ENCODE measurements at regions not wholly inside any gene's neighbourhood (a gene's known extent, or its start where the extent isn't known, plus 50 kb on each side); places are given as distances from the start of the nearest gene placed in this dataset.

DNA sequence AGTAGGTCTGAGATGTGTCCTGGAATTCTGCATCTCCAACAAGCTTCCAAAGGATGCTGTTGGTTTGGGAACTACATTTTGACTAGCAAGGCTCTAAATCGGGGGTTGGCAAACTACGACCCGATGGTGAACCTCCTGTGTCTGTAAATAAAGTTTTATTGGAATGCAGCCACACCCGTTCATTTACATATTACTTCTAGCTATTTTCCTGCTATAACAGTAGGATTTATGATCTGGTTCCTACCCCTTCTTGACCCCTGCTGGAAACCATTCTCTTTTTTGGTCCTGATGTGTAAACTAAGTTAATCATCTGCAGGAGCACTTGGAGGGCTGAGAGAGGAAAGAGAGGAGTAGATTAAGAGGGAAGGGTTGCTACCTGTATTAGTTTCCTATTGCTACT, 454.5 kb downstream of the RASEF start:
- Histone ChIP-seq H3K79me2 (ENCODE audit: control insufficient read depth, insufficient read depth, low read length) (no peaks in the 10 kb centered on the region), H3K36me3 (ENCODE audit: control insufficient read depth, insufficient read depth, low read length) (no peaks in the 10 kb centered on the region), H4K20me1 (ENCODE audit: control insufficient read depth, extremely low read depth, insufficient read depth, low read length) (no peaks in the 10 kb centered on the region), H3K27me3 (ENCODE audit: control insufficient read depth, insufficient read depth, low read length) (peaks cover 3% of the 10 kb centered on the region), H3K4me3 (replicated peaks in 1 of 4; ENCODE audit: control extremely low read depth in 1 of 4, insufficient read depth in 1 of 4, low read depth in 3 of 4, low read length in 4 of 4) (no peak overlapping the region), H3K9me3 (ENCODE audit: control insufficient read depth, insufficient read depth, low read depth, low read length) (no peaks in the 10 kb centered on the region), H3K4me2 (ENCODE audit: extremely low read depth, insufficient read depth, low read length) (no peak overlapping the region), H3K9ac (ENCODE audit: insufficient read depth, low read length) (no peak overlapping the region), H3K4me1 (ENCODE audit: control insufficient read depth, extremely low read depth, insufficient read depth, low read length) (no peaks in the 10 kb centered on the region), H3K27ac (ENCODE audit: insufficient read depth, low read length) (no peak overlapping the region), H2AFZ (ENCODE audit: low read length) (no peak overlapping the region)
- TF ChIP-seq, protein P1, sequence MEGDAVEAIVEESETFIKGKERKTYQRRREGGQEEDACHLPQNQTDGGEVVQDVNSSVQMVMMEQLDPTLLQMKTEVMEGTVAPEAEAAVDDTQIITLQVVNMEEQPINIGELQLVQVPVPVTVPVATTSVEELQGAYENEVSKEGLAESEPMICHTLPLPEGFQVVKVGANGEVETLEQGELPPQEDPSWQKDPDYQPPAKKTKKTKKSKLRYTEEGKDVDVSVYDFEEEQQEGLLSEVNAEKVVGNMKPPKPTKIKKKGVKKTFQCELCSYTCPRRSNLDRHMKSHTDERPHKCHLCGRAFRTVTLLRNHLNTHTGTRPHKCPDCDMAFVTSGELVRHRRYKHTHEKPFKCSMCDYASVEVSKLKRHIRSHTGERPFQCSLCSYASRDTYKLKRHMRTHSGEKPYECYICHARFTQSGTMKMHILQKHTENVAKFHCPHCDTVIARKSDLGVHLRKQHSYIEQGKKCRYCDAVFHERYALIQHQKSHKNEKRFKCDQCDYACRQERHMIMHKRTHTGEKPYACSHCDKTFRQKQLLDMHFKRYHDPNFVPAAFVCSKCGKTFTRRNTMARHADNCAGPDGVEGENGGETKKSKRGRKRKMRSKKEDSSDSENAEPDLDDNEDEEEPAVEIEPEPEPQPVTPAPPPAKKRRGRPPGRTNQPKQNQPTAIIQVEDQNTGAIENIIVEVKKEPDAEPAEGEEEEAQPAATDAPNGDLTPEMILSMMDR (conservative IDR thresholded peaks at IDR 0.05 in 1 of 2, IDR thresholded peaks at IDR 0.05 in 1 of 2; ENCODE audit: low read depth in 1 of 2, low read length in 2 of 2): no peak
- no peak for TF ChIP-seq EZH2 (IDR thresholded peaks at IDR 0.05; ENCODE audit: low read length, missing control alignments)
- no peak for DNase-seq (ENCODE audit: low read depth in 2 of 2)

DNA sequence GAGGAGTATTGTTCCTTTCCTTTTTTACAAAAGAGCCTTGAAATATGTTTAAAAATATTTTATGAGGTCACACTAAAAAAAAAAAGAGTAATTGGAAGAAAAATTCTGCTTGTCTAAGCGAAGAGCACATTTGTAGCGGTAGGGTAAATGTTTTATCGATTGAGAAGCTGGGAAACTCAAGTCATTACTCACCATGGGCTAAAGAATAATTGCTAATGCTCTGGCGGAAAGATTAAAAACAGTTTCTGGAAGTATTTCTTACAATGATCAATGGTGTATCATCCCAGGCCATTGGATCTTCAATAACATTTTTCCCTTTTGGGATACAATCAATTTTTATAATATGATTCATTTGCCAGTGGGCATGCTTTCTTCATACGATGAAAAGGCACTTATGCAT, 450.0 kb downstream of the RASEF start:
- TF ChIP-seq EZH2 (IDR thresholded peaks at IDR 0.05; ENCODE audit: low read length, missing control alignments): no peak
- TF ChIP-seq, protein P1 (conservative IDR thresholded peaks at IDR 0.05 in 1 of 2, IDR thresholded peaks at IDR 0.05 in 1 of 2; ENCODE audit: low read depth in 1 of 2, low read length in 2 of 2): no peak
- Histone ChIP-seq H2AFZ (ENCODE audit: low read length) (no peak overlapping the region), H4K20me1 (ENCODE audit: control insufficient read depth, extremely low read depth, insufficient read depth, low read length) (no peaks in the 10 kb centered on the region), H3K9ac (ENCODE audit: insufficient read depth, low read length) (no peak overlapping the region), H3K79me2 (ENCODE audit: control insufficient read depth, insufficient read depth, low read length) (no peaks in the 10 kb centered on the region), H3K27ac (ENCODE audit: insufficient read depth, low read length) (no peak overlapping the region), H3K36me3 (ENCODE audit: control insufficient read depth, insufficient read depth, low read length) (no peaks in the 10 kb centered on the region), H3K4me2 (ENCODE audit: extremely low read depth, insufficient read depth, low read length) (no peak overlapping the region), H3K4me3 (replicated peaks in 1 of 4; ENCODE audit: control extremely low read depth in 1 of 4, insufficient read depth in 1 of 4, low read depth in 3 of 4, low read length in 4 of 4) (no peak overlapping the region), H3K4me1 (ENCODE audit: control insufficient read depth, extremely low read depth, insufficient read depth, low read length) (no peaks in the 10 kb centered on the region), H3K27me3 (ENCODE audit: control insufficient read depth, insufficient read depth, low read length) (peaks cover 3% of the 10 kb centered on the region), H3K9me3 (ENCODE audit: control insufficient read depth, insufficient read depth, low read depth, low read length) (no peaks in the 10 kb centered on the region)
- DNase-seq (ENCODE audit: low read depth in 2 of 2): no peak

DNA sequence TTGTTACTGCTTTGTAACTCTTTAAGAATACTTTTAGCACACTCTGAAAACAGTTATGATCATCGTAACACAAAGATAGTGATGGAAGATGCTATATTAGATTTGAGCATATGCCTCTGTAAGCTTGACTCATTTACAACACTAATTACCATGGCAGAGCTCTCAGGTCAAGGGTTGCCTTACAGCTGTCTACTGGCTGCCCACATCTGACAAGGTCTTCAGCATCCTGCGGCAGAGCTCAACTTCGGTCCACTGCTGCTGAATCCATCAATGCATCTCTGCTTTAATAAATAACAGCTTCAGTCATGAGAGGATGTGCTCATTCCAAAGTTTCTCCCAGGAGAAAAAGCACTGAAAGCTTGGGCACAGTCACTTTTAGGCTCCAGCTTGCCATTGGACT, 449.4 kb downstream of the RASEF start:
- Histone ChIP-seq H3K36me3 (ENCODE audit: control insufficient read depth, insufficient read depth, low read length) (no peaks in the 10 kb centered on the region), H3K4me3 (replicated peaks in 1 of 4; ENCODE audit: control extremely low read depth in 1 of 4, insufficient read depth in 1 of 4, low read depth in 3 of 4, low read length in 4 of 4) (no peak overlapping the region), H3K27me3 (ENCODE audit: control insufficient read depth, insufficient read depth, low read length) (peaks cover under 1% of the 10 kb centered on the region), H3K27ac (ENCODE audit: insufficient read depth, low read length) (no peak overlapping the region), H3K4me1 (ENCODE audit: control insufficient read depth, extremely low read depth, insufficient read depth, low read length) (no peaks in the 10 kb centered on the region), H3K79me2 (ENCODE audit: control insufficient read depth, insufficient read depth, low read length) (no peaks in the 10 kb centered on the region), H2AFZ (ENCODE audit: low read length) (no peak overlapping the region), H4K20me1 (ENCODE audit: control insufficient read depth, extremely low read depth, insufficient read depth, low read length) (no peaks in the 10 kb centered on the region), H3K9ac (ENCODE audit: insufficient read depth, low read length) (no peak overlapping the region), H3K4me2 (ENCODE audit: extremely low read depth, insufficient read depth, low read length) (no peak overlapping the region), H3K9me3 (ENCODE audit: control insufficient read depth, insufficient read depth, low read depth, low read length) (no peaks in the 10 kb centered on the region)
- TF ChIP-seq, protein P1 (conservative IDR thresholded peaks at IDR 0.05 in 1 of 2, IDR thresholded peaks at IDR 0.05 in 1 of 2; ENCODE audit: low read depth in 1 of 2, low read length in 2 of 2): no peak
- no peak for TF ChIP-seq EZH2 (IDR thresholded peaks at IDR 0.05; ENCODE audit: low read length, missing control alignments)
- DNase-seq (ENCODE audit: low read depth in 2 of 2): no peak
